Lower leg skin (tissue), 3 donors: ENCODE measurements at regions not wholly inside any gene's neighbourhood (a gene's known extent, or its start where the extent isn't known, plus 50 kb on each side); places are given as distances from the start of the nearest gene placed in this dataset.

Source experiments
- CTCF ChIP-seq, 3 donors: fragments of 450-650 bp; IDR thresholded peaks; one replicate each; pipeline ENCODE4 v1.5.1; 2016; ENCODE audit warnings: antibody characterized with exemption in 3 of 3, mild to moderate bottlenecking in 3 of 3, moderate library complexity in 2 of 3
- POLR2A ChIP-seq, 2 donors: fragments of 450-650 bp; IDR thresholded peaks; one replicate each; pipeline ENCODE4 v1.6.1; 2016 to 2017; ENCODE audit warnings: antibody characterized with exemption in 2 of 2, mild to moderate bottlenecking in 1 of 2, moderate library complexity in 1 of 2

GRCh38 chr1:240004086-240004749 lies 87.5 kb upstream of the FMN2 start:
- TF ChIP-seq CTCF (IDR thresholded peaks at IDR 0.05) (no peak), POLR2A (IDR thresholded peaks at IDR 0.05) (no peak)
